Sigmoid colon (tissue), 4 donors: ENCODE measurements at regions not wholly inside any gene's neighbourhood (a gene's known extent, or its start where the extent isn't known, plus 50 kb on each side); places are given as distances from the start of the nearest gene placed in this dataset.

Experiments
- CTCF ChIP-seq, 4 experiments: fragments of 450-650 bp in 3 of 4; fragments of 200-600 bp in 1 of 4; IDR thresholded peaks; one replicate each; pipeline ENCODE4 v1.5.1; 2016 to 2019; ENCODE audit warnings: antibody characterized with exemption in 4 of 4, mild to moderate bottlenecking in 3 of 4, moderate library complexity in 2 of 4
- EP300 ChIP-seq, 4 donors: sonication (generic); formaldehyde crosslinking; IDR thresholded peaks; one replicate each; pipeline ENCODE4 v1.6.1; 2017; ENCODE audit warnings: antibody characterized with exemption in 4 of 4
- POLR2A ChIP-seq, 2 donors: fragments of 450-650 bp; IDR thresholded peaks; one replicate each; pipeline ENCODE4 v1.6.1; 2016; ENCODE audit warnings: antibody characterized with exemption in 2 of 2, mild to moderate bottlenecking in 2 of 2, moderate library complexity in 2 of 2
- POLR2AphosphoS5 ChIP-seq, 4 donors: sonication (generic); formaldehyde crosslinking; IDR thresholded peaks; one replicate each; pipeline ENCODE4 v1.6.1; 2017; ENCODE audit warnings: antibody characterized with exemption in 4 of 4

DNA sequence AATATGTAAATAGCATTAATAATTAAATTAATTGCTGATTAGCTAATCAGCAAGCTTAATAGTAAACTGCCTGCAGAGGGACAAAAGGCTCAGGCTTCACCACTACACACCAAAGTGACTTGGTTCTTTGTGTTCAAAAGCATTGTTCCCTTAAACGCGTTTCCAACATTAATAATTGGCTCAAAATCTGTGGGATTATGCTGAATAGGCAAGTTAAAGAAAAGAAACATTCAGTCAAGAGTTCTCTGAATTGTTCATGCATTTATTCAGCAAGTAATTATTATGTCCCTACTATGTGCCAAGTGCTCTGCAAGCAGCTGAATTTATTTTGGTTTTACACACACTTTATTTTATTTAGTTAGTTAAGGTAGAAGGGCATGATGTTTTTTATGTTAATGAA is 558.5 kb upstream of the ARRDC4 start:
- no peak for TF ChIP-seq CTCF (IDR thresholded peaks at IDR 0.05)
- no peak for TF ChIP-seq POLR2AphosphoS5 (IDR thresholded peaks at IDR 0.05)
- no peak for TF ChIP-seq POLR2A (IDR thresholded peaks at IDR 0.05)
- TF ChIP-seq EP300 (IDR thresholded peaks at IDR 0.05) = no peak
